ENCODE measurements at regions not wholly inside any gene's neighbourhood (a gene's known extent, or its start where the extent isn't known, plus 50 kb on each side); places are given as distances from the start of the nearest gene placed in this dataset.
"Not testable (repeated sequence)": the region's sequence is repeated elsewhere in the genome, so short reads cannot be mapped to it uniquely, and the experiment has no call there.

DNA sequence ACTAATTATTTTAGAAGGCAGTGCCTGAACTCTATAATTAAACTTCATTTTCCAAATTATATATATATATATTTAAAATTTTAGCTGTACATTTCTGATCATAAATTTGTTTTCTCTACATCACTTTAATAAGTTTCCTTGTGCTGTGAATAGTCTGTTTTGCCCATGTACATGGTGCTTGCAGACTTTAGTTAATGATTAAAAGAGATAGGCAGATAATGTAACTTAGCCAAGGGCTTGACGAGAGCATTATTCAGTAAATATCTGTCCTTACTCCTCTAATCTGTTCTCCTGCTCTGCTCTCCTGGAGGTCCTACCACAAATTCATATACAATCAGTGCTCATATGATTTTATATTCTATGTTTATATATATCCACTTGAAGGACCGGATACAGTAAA is 595.2 kb upstream of the KIF2B start:
- DNase-seq (ENCODE audit: low read depth), result no peak
- TF ChIP-seq, protein P1, sequence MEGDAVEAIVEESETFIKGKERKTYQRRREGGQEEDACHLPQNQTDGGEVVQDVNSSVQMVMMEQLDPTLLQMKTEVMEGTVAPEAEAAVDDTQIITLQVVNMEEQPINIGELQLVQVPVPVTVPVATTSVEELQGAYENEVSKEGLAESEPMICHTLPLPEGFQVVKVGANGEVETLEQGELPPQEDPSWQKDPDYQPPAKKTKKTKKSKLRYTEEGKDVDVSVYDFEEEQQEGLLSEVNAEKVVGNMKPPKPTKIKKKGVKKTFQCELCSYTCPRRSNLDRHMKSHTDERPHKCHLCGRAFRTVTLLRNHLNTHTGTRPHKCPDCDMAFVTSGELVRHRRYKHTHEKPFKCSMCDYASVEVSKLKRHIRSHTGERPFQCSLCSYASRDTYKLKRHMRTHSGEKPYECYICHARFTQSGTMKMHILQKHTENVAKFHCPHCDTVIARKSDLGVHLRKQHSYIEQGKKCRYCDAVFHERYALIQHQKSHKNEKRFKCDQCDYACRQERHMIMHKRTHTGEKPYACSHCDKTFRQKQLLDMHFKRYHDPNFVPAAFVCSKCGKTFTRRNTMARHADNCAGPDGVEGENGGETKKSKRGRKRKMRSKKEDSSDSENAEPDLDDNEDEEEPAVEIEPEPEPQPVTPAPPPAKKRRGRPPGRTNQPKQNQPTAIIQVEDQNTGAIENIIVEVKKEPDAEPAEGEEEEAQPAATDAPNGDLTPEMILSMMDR (conservative IDR thresholded peaks at IDR 0.05; ENCODE audit: low read length), result no peak
- no peak overlapping the region for H3K4me3 ChIP-seq (ENCODE audit: low read length)

DNA sequence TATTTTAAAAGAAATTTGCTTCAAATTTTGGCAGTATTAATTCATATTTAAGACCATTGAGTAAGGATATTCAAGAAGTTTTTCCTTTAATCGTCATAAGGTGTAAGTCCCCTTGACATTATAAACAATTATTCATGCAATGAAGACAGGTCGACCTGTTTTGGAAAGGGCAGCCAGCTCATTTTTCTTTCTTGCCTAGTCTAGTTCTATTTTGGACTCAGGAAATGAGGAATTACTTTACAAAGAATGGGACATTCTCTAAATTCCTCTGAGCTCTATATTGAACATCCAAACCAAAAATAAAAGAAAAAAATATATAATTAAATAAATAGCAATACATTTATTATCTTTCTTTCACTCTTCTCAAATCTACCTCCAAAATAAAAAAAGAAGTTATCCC is 595.6 kb upstream of the KIF2B start:
- DNase-seq (ENCODE audit: low read depth), result no peak
- no peak overlapping the region for H3K4me3 ChIP-seq (ENCODE audit: low read length)
- TF ChIP-seq, protein P1 (conservative IDR thresholded peaks at IDR 0.05; ENCODE audit: low read length), result no peak

DNA sequence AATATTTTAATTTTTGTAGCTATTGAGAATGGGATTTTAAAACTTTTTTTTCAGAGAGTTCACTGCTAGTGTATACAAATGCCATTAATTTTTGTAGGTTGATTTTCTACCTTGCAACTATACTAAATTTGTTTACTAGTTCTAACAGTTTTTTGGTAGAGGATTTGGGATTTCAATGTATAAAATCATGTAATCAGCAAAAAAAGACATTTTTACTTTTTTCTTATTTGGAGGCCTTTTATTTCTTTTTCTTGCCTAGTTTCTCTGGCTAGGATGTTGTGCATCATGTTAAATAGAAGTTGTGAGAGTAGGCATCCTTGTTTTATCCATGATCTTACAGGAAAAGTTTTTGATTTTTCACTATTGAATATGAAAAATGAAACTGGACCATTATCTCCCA is 602.9 kb upstream of the KIF2B start:
- TF ChIP-seq, protein P1 (conservative IDR thresholded peaks at IDR 0.05; ENCODE audit: low read length), result no peak
- no peak for DNase-seq (ENCODE audit: low read depth)
- no peak overlapping the region for H3K4me3 ChIP-seq (ENCODE audit: low read length)

DNA sequence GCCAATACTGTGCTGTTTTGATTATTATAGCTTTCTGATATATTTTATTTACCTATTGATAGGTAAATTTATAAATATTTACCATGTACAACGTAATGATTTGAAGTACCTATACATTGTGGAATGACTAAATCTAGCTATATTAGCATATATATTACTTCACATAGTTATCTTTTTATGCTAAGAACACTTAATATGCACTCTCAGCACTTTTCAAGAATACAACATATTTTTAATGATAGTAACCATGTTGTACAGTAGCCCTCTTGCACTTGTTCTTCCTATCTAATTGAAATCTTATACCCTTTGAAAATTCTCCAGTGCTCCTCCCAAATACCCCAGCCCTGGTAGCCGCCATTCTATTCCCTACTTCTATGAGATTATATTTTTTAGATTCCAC is 604.0 kb upstream of the KIF2B start:
- DNase-seq (ENCODE audit: low read depth), result no peak
- no peak overlapping the region for H3K4me3 ChIP-seq (ENCODE audit: low read length)
- TF ChIP-seq, protein P1 (conservative IDR thresholded peaks at IDR 0.05; ENCODE audit: low read length), result no peak

DNA sequence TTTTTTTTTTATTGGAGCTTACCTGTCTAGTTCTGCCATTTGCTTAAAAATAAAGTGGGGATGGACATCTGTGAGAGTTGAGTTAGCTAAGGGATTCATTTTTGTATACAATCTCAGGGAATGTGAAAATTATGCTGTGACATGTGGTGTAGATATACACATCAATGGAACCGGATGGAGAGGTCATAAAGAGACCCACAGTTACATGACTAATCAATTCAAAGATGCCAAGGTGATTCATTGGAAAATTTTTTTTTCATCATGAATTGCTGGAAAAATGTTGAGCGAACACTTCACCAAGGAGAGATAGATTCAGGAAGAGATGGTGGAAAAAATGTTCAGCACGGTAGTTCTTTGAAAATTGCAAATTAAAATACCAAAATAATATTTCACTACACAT is 605.4 kb upstream of the KIF2B start:
- no peak for DNase-seq (ENCODE audit: low read depth)
- TF ChIP-seq, protein P1 (conservative IDR thresholded peaks at IDR 0.05; ENCODE audit: low read length), result no peak
- H3K4me3 ChIP-seq (ENCODE audit: low read length), result no peak overlapping the region

DNA sequence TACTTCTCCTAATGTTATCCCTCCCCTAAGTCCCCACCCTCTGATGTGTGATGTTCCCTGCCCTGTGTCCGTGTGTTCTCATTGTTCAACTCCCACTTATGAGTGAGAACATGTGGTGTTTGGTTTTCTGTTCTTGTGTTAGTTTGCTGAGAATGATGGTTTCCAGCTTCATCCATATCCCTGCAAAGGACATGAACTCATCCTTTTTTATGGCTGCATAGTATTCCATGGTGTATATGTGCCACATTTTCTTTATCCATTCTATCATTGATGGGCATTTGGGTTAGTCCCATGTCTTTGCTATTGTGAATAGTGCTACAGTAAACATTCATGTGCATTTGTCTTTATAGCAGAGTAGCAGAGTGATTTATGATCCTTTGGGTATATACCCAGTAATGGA is 613.8 kb upstream of the KIF2B start:
- DNase-seq (ENCODE audit: low read depth); H3K4me3 ChIP-seq (ENCODE audit: low read length): not testable (repeated sequence)

DNA sequence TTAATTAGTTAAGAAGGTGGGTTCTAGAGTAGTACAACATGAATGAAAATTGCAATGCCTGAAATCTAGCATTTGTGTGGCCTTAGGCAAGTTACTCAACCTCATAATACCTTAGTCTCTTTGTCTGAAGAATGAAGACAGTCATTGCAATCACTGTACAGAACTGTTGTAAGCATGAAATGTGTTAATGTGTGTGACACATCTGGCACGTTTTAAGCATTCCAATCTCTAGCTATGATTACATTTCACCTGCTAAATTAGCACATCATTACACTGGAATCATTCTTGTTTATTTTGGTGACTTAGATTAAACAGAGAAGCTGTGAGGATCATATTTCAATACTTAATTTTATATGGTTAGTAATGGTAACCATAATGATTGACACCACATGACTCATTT is 629.7 kb upstream of the KIF2B start:
- DNase-seq (ENCODE audit: low read depth), result no peak

More for the DNA sequence above, 629.7 kb upstream of the KIF2B start:
- no peak overlapping the region for H3K4me3 ChIP-seq (ENCODE audit: low read length)
- TF ChIP-seq, protein P1 (conservative IDR thresholded peaks at IDR 0.05; ENCODE audit: low read length), result no peak

Measured in AG10803 (cell line).